GM13976 (cell line): ENCODE measurements at regions not wholly inside any gene's neighbourhood (a gene's known extent, or its start where the extent isn't known, plus 50 kb on each side); places are given as distances from the start of the nearest gene placed in this dataset.

Experiments
- DNase-seq: peaks from one replicate; pipeline ENCODE4 v3.0.0; 2012; ENCODE audit warnings: low spot score
- CTCF ChIP-seq: IDR thresholded peaks from 2 replicates; pipeline ENCODE4 v1.5.1; 2012; ENCODE audit warnings: borderline replicate concordance, mild to moderate bottlenecking; ENCODE audit not compliant: insufficient read depth; ENCODE audit errors: extremely low read depth, missing control alignments, control extremely low read depth
- in situ Hi-C: fragments of 300-500 bp; cut with MboI; formaldehyde crosslinking; loops from one replicate; pipeline ENCODE4 v1.12.0; 2022; ENCODE audit warnings: low sequenced_read_pairs, mixed read lengths, inconsistent platforms; ENCODE audit not compliant: unreplicated experiment

GRCh38 chr19:30679153-30679702 is 307.0 kb downstream of the ZNF536 start:
- no peak for DNase-seq
- in situ Hi-C loops, result no loop called here
- TF ChIP-seq CTCF, result no peak

GRCh38 chr19:30678168-30678567 is 306.0 kb downstream of the ZNF536 start:
- no peak for TF ChIP-seq CTCF
- in situ Hi-C loops, result no loop called here

GRCh38 chr19:30677702-30678101 is 305.5 kb downstream of the ZNF536 start:
- TF ChIP-seq CTCF, result no peak
- DNase-seq, result no peak
- in situ Hi-C loops, result no loop called here

More at GRCh38 chr19:30678168-30678567, 306.0 kb downstream of the ZNF536 start:
- no peak for DNase-seq

GRCh38 chr19:30676990-30677679 is 305.0 kb downstream of the ZNF536 start:
- in situ Hi-C loops, result no loop called here
- no peak for DNase-seq
- no peak for TF ChIP-seq CTCF

GRCh38 chr19:30675086-30675485 is 302.9 kb downstream of the ZNF536 start:
- TF ChIP-seq CTCF, result no peak
- in situ Hi-C loops, result no loop called here
- no peak for DNase-seq

- in situ Hi-C loops, result loop anchor here (25.0 kb wide), 2 partner anchors 812 to 912 kb away; no protein-coding TSS in a partner anchor
- no peak for DNase-seq
- no peak for TF ChIP-seq CTCF
These were observed 302.5 kb downstream of the ZNF536 start for GRCh38 chr19:30674656-30675055.

- in situ Hi-C loops, result loop anchor here (25.0 kb wide), 2 partner anchors 811 to 911 kb away; no protein-coding TSS in a partner anchor
- TF ChIP-seq CTCF, result no peak
- no peak for DNase-seq
These were observed 301.2 kb downstream of the ZNF536 start for GRCh38 chr19:30673336-30673735.
